DMS79 (cell line): ENCODE measurements at regions not wholly inside any gene's neighbourhood (a gene's known extent, or its start where the extent isn't known, plus 50 kb on each side); places are given as distances from the start of the nearest gene placed in this dataset.
A peak's percentile ranks its signal among the peaks of the same experiment; 100 is the strongest.
"Not testable (repeated sequence)": the region's sequence is repeated elsewhere in the genome, so short reads cannot be mapped to it uniquely, and the experiment has no call there.

Experiments used
- DNase-seq: peaks from one replicate; lab custom pipeline; 2025; lab: John Stamatoyannopoulos, UW

DNA sequence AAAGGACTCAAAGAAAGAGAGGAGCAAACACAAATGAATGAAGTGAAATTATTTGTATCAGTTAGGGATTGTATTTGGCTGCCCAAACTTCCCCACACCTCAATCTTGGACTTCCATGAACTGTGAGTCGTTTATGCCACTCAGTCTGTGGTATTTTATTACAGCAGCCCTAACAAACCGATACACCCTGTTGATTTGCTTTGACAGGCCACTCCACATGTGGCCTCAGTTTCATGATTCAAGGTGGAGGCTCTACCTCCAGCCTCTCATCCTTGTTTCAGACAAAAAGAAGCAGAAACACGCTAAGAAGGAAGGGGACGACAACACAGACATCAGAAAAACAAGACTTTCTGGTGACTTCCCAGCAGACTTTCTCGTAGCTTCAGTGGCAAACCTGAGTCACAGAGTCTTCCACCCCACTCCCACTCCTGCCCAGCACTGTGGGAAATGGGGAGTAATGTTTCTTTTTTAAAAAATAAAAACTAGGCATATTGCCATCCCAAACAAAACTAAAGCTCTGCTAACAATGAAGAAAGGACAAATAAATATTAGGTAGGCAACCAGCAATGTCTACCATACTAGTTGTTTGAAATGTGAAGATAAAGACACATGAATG, 52.2 kb upstream of the ABCA1 start:
- DNase-seq: no peak

DNA sequence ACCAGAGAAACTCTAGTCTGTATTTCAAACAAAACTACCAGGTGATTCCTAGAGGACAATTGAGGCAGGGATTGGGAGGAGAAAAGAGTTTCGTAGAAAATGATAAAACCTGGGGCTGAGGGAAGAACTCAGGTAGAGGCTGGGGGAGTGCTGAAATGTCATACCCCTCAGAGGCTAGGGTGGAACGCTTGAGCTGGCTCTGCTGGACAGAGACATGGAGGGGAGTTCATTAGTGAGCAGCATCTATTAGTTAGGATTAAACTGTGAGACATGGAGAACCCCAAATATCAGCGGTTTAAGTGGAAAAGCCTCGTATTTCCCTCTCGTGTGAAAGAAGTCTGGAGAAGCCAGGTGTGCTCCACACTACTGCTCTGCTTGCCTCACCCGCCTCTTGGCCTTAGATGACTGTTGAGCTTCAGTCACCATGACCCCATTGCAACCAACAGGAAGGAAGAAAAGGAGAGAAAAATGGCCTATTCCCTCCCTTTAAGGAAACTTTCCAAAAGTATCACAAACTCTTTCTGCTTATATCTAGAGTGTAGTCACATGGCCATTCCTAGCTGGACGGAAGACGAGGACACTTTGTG, 53.7 kb upstream of the ABCA1 start:
- DNase-seq: no peak

DNA sequence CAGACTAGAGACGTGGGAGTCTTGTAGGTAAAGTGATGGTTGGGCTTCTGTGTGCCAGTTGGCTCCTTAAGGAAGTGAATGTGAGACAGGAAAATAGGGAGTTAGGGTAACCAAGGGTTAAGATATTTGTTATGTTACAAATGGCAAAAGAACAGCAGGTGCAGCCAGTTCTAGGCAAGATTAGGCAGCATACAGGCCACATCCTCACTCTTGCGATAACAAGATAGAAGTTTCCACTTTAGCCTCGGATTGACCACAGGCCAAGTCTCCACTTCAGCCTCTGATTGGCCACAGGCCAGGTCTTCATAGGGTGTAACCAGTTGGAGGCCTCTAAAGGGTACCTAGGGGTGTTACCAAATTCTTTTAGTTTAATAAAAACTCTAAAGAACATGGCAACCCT, 54.6 kb upstream of the ABCA1 start:
- no peak for DNase-seq

DNA sequence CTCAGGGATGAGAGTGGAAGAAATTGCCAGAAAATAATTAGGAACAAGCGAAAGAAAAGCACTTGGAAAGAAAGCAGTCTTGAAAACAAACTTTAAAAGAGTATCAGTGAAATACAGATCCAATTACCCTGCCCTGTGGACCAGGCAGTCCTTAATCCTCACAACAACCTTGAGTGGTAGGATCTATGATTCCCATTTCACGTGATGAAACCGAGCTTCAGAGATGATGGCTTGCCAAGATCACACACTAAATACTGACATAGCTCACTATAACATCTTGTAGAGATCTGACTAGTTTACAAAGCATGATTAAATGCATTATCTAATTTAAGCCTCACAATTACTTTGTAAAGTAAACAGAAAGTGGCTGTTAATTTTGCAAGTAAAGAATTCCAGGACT, 55.5 kb upstream of the ABCA1 start:
- no peak for DNase-seq

DNA sequence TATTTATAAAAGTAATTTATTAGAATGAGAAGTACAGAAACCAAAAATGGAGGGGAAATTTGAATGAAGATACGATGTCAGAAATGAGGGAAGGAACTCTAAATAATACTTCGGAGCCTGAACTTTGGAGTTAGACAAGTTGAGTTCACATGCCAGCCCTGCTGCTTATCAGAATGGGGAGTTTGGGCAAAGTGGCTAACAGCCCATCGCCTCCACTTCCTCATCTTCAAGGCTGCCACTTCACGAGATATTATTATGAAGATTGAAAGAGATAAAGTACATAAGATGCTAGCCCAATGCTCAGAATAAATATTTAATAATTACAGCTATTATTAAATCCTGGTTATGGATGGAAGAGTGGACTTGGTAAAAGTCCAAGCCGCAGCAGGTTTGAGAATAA, 56.2 kb upstream of the ABCA1 start:
- no peak for DNase-seq

DNA sequence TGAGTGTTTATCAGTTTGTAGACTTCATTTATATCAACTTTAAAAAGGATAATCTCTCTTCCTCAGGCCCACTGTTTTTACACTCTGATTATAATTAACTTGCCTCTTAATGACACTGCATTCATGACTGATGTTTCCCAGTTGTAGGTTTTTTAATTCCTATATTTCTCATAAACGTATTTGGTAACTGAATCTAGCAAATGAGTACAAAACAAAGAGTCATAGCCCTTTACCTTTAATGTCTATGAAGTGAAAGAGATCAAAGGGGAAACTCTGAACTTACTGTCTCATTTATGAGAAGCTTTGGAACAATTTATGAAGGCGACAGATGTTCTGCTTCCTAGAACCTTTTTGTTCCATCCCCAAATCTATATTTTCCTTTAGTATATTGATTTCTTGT, 56.6 kb upstream of the ABCA1 start:
- no peak for DNase-seq

DNA sequence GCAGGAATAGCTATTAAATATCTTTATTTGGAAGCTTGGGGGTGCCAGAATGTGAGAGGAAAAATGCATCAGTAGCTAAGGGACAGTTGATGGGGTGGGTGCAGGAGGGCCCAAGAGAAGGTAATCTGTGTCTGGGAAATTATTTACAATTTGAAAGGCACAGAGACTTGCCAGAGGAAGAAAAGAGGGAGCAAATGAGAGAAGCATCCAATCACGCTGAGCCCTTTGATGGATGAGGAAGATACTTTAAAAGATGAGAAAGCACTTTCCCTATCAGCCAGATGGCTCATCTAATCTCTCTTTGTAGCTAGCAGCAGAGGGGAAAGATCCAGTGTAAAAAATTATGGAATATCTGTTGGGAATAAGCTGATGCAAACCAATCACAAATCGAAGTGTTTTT, 57.0 kb upstream of the ABCA1 start:
- DNase-seq: no peak

DNA sequence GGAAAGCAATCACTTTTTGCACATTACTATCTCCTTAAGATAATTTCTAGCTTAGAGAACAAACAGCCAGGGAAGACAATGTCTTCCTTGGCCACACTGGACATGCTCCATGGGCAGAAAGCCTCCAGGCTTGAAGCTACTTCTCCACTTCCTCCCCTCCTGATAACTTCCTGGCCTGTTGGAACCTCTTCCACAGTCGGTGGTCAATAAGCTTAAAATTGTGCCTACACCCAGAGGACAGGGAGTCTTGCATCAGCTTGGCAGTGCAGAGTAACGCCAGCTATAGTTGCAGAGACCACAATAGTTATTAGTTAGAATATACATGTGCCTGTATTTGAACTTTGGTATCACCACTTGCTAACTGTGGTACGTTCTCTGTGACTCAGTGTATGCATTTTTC, 58.1 kb upstream of the ABCA1 start:
- DNase-seq: no peak

DNA sequence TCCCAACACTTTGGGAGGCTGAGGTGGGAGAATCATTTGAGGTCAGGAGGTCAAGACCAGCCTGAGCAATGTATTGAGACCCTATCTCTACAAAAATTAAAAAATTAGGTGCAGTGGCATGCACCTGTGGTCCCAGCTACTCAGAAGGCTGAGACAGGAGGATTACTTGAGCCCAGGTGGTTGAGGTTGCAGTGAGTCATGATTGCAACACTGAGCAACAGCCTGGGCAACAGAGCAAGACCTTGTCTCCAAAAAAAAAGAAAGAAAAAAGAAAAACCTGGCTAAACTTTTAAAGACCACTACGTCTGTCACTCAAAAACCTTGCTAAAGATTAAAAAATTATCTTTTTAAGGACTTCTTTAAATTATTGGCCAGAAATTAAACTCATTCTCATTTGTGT, 59.8 kb upstream of the ABCA1 start:
- no peak for DNase-seq

DNA sequence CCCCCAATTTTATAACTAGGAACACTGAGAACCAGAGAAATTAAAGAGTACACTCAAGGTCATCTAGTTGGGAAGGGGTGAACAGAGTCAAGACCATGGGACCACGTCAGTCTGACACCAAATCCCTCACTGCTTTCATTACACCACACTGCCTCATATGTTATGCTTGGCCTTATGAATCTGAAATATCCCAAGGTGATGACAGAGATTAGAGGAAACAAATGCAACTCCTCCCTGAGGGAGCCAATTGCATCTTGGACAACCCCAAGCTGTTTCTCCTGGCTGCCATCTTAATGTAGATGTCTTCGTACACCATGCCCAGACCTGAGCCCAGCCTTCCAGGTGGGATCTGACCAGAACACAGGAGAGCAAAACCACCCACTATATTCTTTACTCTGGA, 60.6 kb upstream of the ABCA1 start:
- DNase-seq: no peak

DNA sequence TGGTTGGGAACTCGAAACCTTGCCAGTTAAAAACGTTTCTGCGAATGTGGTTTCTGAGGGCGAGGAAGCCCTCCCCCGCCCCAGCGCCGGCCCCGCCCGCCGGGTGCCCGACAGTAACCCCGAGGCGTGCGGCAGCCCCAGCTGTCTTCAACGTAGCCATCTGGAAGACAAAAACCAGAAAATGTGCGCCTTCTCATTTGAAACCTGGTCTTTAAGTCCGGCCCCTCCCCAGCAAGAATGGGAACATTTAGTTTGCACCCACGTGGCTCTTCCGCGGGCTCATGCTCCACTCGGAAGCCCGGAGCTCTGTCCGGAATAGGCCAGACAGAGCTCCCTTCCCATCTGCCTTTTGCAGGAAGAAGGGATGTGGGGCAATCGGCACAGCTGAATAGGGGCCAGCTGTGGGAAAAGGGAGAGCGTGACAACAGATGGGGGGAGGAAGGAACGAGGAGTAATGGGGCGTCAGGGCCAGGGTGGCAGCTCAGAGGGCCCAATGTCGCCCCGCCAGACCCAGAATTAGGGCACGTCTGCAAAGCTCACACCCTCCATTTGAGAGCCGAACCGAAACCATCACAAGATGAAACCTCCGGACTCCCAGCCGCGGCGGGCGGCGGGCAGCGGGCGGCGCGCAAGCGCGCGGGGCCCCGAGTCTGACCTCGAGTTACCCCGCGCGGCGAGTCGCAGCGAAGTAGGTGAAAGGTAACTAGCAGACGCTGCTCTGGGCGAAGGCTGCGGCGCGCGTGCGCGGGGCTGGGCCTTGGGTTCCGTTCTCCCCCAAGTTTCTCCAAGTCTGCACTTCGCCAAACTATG, 63.4 kb upstream of the ABCA1 start:
- DNase-seq: peak; percentile 5

DNA sequence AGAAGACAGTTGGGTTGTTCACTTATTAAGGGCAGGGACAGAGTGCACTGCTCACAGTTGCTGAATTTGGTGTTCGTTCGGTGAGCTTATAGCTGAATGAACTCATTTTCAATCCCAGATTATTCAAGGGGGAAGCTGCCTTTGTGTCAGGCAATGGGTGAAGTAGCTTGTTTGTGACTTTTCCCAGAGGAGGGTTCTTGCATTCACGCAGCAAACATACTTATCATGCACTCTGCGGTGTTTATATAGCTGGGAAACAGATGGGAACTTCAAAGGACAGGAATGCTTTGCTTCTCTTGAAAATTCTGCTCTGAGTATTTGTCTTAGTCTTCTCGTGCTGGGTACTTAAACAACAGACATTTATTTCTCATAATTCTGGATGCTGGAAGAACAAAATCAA, 64.7 kb upstream of the ABCA1 start:
- DNase-seq: peak; percentile 3

DNA sequence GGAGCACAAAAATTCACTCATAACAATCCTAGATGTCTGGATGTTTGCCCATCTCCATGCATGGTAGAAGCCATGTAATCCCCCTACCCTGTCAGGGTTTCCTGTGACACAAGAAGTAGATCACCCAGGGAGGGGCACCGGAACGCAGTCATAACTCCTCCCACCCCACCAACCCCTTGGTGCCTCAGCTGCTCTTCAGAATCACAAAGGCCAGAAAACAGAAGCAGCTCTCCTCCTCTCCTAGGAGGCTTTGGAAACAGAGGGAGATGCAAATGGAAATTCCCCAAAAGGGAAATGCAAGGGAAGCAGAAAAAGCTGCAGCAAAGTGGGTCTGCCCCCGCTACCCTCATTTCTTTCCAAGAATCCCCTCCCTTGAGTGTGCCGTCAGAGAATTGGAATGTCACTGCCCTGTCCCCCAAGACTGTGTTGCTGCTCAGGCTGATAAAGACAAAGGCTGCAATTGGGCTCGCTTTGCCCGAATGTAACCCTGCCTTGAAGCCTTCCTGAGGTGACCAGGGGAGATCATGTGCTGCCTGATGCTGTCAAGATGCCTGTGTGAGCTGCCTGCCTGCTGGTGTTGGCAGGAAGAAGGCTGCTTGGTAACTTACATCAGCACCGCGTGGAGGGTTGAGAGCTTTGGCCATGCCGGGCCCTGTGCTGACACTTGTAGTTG, 65.5 kb upstream of the ABCA1 start:
- DNase-seq: no peak

DNA sequence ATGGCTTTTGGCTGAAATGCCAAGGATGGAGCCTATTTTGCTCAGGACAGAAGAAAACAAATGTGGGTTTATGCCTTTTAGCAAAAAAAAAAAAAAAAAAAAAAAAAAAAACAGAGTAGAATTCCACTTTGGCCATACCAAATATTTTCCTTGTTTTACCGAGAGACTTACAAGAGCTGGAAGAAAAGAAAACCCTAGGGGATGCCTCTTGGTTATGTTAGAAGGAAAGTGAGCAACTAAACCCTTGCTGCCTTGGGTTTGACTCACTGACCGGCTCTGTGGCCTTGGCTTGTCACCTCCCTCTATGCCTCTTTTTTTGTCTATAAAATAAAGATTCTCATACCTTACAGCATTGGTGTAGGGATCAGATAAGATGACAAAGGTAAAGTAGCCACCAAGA, 69.6 kb upstream of the ABCA1 start:
- no peak for DNase-seq

DNA sequence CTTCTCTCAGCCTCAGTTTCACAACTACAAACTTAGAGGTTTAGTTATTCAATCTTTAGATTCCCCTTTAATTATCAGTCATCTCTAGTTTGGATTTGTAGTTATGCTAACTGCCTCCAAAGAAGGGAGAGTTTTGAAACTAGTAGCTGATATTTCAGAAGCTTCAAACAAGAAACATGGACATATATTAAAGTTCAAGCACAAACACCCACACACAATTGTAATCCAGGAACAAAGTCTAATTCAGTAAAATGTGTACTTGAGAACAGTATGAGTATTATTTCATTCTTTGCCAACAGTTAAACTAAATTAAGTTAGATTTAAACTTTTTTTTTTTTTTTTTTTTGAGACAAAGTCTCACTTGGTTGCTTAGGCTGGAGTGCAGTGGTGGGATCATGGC, 71.2 kb upstream of the ABCA1 start:
- DNase-seq: no peak

DNA sequence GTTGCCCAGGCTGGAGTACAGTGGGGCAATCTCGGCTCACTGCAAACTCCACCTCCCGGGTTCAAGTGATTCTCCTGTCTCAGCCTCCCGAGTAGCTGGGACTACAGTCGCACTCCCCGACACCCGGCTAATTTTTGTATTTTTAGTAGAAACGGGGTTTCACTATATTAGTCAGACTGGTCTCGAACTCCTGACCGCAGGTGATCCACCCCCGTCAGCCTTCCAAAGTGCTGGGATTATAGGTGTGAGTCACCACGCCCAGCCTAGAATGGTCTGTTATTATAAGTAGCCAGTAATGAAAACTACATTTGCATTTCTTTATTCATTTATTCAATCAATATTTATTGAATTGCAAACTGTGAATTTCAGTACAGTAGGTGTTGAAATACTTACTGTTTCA, 72.6 kb upstream of the ABCA1 start:
- not testable (repeated sequence) for DNase-seq

DNA sequence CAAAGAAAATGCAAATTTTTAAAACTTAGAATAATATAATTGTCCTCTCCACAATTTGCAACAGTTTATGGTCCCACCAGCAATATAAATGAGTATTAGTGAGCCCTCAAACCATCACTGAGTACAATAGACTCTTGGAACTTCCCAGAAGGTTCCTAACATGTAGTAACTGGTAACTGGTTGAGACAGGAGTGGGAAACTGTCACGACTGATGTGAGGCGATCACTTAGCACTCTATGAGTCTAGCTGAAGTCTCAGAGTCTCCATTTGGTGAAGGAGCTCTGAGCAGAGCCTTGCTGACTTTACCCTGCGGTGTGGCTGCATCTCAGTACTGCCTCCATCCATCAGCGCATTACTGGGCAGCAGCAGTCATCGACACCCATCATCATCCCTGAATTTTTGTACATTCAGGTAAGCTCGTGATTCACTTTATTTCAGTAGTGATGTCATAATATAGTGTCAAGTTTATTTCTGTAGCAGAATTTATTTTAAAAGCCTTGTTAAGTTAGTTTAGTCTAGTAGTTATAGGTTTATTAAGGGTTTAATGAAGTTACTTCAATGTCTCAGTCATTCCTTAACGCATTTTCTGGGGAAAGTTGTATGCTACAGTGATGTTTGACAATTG, 76.6 kb upstream of the ABCA1 start:
- DNase-seq: no peak

DNA sequence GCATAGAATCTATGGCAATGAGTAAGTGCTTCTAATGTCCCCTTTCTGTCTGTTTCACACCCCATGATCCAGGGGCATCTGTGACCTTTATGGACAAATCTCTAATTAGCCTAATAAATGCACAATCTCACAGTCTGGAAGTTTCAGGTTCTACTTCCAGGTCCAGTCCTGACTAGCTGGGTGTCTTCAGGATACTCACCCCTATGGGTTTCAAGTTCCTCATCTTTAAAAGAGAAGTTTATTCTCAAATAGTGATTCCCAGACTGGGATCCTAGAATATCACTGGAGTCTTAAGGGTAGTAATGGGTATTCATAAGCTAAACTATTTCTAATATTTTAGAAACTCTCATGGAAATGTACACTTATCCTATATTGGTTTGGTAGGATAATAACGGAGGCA, 77.2 kb upstream of the ABCA1 start:
- no peak for DNase-seq

DNA sequence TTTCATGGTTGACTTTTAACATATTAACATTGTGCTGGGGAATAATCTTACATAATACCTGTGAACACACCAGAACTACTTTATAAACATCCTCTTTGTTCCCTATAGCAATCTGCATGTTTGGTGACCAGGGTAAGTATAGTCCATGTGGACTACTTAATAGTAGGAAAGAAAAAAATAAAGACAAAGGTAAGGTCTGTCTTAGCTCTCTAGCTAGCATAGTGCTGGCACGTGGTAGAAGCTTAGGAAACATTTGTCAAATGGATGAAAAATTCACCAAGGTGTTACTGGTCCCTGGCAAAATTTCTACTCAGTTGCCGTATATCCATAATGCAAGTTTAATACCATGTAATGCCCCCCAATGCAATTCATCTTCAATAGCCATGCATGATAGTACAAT, 78.6 kb upstream of the ABCA1 start:
- no peak for DNase-seq

DNA sequence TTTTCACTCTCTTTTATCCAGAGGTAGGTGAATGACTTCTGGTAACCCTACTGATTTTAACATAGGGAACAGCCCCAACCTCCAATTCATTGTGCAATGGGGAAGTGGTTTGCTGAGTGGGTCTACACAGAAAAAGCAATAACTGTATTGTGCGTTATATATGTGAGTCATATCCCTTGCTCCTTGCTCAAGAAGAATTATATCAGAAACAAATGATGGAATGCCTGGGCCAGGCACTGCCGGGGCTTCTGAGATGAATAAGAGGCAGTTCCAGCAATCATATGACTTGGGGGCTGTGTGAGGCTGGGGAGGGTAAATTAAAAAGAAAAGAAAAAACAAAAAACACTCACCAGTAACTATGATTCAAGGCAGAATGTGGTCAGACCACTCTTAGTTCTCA, 79.2 kb upstream of the ABCA1 start:
- DNase-seq: no peak

DNA sequence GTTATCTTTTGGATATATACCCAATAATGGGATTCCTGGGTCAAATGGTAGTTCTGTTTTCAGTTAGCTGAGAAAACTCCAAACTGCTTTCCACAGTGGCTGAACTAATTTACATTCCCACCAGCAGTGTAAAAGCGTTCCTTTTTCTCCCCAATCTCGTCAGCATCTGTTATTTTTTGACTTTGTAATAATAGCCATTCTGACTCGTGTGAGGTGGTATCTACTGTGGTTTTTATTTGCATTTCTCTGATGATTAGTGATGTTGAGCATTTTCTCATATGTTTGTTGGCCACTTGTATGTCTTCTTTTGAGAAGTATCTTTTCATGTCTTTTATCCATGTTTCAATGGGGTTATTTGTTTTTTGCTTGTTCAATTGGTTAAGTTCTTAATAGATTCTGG, 82.1 kb upstream of the ABCA1 start:
- DNase-seq: not testable (repeated sequence)

DNA sequence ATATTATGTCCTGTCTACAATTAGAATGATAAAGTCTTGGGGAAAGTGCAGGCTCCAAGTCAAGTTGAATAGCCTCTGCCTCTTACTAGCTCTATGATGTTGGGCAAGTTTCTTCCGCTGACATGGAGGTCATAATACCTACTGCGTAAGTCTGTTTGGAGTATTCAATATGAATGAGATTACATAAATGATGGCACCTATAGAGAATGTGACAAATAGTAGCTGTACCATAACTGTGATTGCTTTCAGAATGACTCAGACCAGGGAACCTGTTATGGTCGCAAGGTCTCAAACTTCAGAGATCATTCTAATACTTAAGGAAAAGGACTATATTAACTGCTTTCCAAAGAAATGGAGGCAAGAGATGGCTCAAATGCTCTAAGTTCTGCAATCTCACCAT, 94.0 kb upstream of the ABCA1 start:
- DNase-seq: no peak

DNA sequence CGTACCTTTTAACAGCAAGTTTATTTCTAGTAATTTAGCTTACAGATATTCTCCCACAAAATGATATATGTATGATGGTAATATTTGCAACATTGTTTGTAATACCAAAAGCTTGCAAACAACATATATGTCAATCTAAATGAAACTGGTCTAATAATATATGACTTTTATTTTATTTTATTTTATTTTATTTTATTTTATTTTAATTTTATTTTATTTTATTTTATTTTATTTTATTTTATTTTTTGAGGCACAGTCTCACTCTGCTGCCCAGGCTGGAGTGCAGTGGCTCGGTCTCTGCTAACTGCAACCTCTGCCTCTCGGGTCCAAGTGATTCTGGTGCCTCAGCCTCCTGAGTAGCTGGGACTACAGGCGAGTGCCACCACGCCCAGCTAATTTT, 94.6 kb upstream of the ABCA1 start:
- DNase-seq: not testable (repeated sequence)
